ENCODE measurements at regions not wholly inside any gene's neighbourhood (a gene's known extent, or its start where the extent isn't known, plus 50 kb on each side); places are given as distances from the start of the nearest gene placed in this dataset.

- no peak for DNase-seq
- TF ChIP-seq POLR2A (IDR thresholded peaks at IDR 0.05), result no peak
- no peak for TF ChIP-seq CTCF (IDR thresholded peaks at IDR 0.05)
- Histone ChIP-seq H3K36me3 (no peaks in the 10 kb centered on the region), H3K27me3 (no peaks in the 10 kb centered on the region), H3K27ac (no peak overlapping the region), H3K4me3 (replicated peaks in 1 of 3) (no peak overlapping the region), H3K9me3 (no peaks in the 10 kb centered on the region), H3K4me1 (no peaks in the 10 kb centered on the region)
- WGBS, 2 donors, result 68 to 71% methylated on average over 2 of the region's 2 CpGs
- intact Hi-C loops (cut with DNase I), result no loop called here
These were observed 821.8 kb downstream of the GALC start for GRCh38 chr14:87171141-87171540.

DNA sequence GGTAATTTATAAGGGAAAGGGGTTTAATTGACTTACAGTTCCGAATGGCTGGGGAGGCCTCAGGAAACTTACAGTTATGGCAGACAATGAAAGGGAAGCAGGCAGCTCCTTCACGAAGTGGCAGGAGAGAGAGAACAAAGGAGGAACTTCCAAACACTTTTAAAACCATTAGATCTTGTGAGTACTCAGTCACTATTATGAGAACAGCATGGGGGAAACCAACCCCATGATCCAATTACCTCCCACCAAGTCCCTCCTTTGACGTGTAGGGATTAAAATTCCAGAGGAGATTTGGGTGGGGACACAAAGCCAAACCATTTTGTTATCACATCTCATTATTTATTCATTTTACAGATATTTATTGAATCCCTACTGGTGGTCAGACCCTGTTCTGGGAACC lies 822.8 kb downstream of the GALC start:
- DNase-seq, result no peak
- TF ChIP-seq CTCF (IDR thresholded peaks at IDR 0.05) (no peak), POLR2A (IDR thresholded peaks at IDR 0.05) (no peak)
- Histone ChIP-seq H3K9me3 (no peaks in the 10 kb centered on the region), H3K27ac (no peak overlapping the region), H3K27me3 (no peaks in the 10 kb centered on the region), H3K4me3 (replicated peaks in 1 of 3) (no peak overlapping the region), H3K36me3 (no peaks in the 10 kb centered on the region), H3K4me1 (no peaks in the 10 kb centered on the region)
- whole genome bisulfite sequencing, 2 donors, result 41 to 44% methylated on average over 3 of the region's 3 CpGs
- intact Hi-C loops (cut with DNase I), result no loop called here

DNA sequence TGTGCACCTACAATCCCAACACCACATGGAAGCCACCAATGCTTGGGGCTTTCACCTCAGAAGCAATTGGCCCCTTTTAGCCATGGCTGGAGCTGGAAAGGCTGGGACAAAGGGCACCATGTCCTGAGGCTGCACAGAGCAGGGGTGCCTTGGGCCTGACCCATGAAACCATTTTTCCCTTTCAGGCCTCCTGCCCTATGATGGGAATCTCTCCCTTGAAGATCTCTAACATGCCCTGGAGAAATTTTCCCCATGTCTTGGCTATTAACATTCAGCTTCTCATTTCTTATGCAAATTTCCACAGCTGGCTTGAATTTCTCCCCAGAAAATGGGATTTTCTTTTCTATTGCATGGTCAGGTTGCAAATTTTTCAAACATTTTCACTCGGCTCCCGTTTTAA lies 823.6 kb downstream of the GALC start:
- intact Hi-C loops (cut with DNase I), result no loop called here
- H3K27ac ChIP-seq, result no peak overlapping the region
- no peak for DNase-seq
- no peaks in the 10 kb centered on the region for H3K4me1 ChIP-seq
- H3K36me3 ChIP-seq, result no peaks in the 10 kb centered on the region
- H3K4me3 ChIP-seq (replicated peaks in 1 of 3), result no peak overlapping the region
- TF ChIP-seq POLR2A (IDR thresholded peaks at IDR 0.05), result no peak
- TF ChIP-seq CTCF (IDR thresholded peaks at IDR 0.05), result no peak
- no peaks in the 10 kb centered on the region for H3K9me3 ChIP-seq
- no peaks in the 10 kb centered on the region for H3K27me3 ChIP-seq
- WGBS, 2 donors, result 87 to 89% methylated on average over 2 of the region's 2 CpGs

GRCh38 chr14:87161502-87161901 lies 831.5 kb downstream of the GALC start:
- Histone ChIP-seq H3K4me3 (replicated peaks in 1 of 3) (no peak overlapping the region), H3K27ac (no peak overlapping the region), H3K9me3 (no peaks in the 10 kb centered on the region), H3K4me1 (no peaks in the 10 kb centered on the region), H3K36me3 (no peaks in the 10 kb centered on the region), H3K27me3 (no peaks in the 10 kb centered on the region)
- TF ChIP-seq CTCF (IDR thresholded peaks at IDR 0.05) (no peak), POLR2A (IDR thresholded peaks at IDR 0.05) (no peak)
- WGBS, 2 donors, result 29 to 37% methylated on average over 4 of the region's 4 CpGs
- no peak for DNase-seq
- intact Hi-C loops (cut with DNase I), result no loop called here

- Histone ChIP-seq H3K4me1 (no peaks in the 10 kb centered on the region), H3K4me3 (replicated peaks in 1 of 3) (no peak overlapping the region), H3K27me3 (no peaks in the 10 kb centered on the region), H3K27ac (no peak overlapping the region), H3K9me3 (no peaks in the 10 kb centered on the region), H3K36me3 (no peaks in the 10 kb centered on the region)
- no peak for TF ChIP-seq CTCF (IDR thresholded peaks at IDR 0.05)
- TF ChIP-seq POLR2A (IDR thresholded peaks at IDR 0.05), result no peak
- DNase-seq, result no peak
- intact Hi-C loops (cut with DNase I), result no loop called here
- 24 to 25% methylated on average over 2 of the region's 2 CpGs for WGBS, 2 donors
These were observed 832.0 kb downstream of the GALC start for GRCh38 chr14:87160989-87161388.

Measured in thyroid gland (tissue), 4 donors.